Uterus (tissue), 2 donors: ENCODE measurements at regions not wholly inside any gene's neighbourhood (a gene's known extent, or its start where the extent isn't known, plus 50 kb on each side); places are given as distances from the start of the nearest gene placed in this dataset.

Source experiments
- POLR2A ChIP-seq, 2 donors: fragments of 450-650 bp; IDR thresholded peaks; one replicate each; pipeline ENCODE4 v1.6.1; 2016; ENCODE audit warnings: antibody characterized with exemption in 2 of 2, mild to moderate bottlenecking in 1 of 2, moderate library complexity in 1 of 2
- TF ChIP-seq, protein P1 (sequence below), 4 experiments: fragments of 200-600 bp in 2 of 4; fragments of 450-650 bp in 2 of 4; sonication (generic) in 2 of 4; IDR thresholded peaks; one replicate each; pipeline ENCODE4 v1.5.1; 2016 to 2019; ENCODE audit warnings: antibody characterized with exemption in 4 of 4, mild to moderate bottlenecking in 2 of 4, moderate library complexity in 1 of 4

DNA sequence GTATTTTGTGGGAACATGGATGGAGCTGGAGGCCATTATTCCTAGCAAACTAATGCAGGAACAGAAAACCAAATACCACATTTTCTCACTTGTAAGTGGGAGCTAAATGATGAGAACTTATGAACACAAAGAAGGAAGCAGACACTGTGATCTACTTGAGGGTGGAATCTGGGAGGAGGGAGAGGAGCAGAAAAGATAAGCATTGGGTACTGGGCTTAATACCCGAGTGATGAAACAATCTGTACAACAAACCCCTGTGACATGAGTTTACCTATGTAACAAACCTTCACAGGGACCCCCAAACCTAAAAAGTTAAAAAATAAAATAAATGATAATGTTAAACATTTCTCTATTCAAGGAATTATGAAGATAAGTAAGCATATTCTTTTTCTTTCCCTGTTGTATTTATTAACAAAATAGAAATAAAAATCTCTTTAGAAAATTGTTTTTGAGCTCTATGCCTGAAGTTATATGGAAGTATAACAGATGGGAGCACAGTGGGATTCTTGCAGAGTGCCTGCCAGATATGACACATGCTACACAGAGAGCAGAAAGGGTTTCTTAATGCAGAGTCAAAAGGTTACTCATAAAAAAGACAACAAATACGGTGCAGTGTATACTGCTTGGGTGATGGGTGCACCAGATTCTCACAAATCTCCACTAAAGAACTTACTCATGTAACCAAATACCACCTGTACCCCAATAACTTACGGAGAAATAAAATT is 52.0 kb upstream of the SYNE2 start:
- TF ChIP-seq, protein P1, sequence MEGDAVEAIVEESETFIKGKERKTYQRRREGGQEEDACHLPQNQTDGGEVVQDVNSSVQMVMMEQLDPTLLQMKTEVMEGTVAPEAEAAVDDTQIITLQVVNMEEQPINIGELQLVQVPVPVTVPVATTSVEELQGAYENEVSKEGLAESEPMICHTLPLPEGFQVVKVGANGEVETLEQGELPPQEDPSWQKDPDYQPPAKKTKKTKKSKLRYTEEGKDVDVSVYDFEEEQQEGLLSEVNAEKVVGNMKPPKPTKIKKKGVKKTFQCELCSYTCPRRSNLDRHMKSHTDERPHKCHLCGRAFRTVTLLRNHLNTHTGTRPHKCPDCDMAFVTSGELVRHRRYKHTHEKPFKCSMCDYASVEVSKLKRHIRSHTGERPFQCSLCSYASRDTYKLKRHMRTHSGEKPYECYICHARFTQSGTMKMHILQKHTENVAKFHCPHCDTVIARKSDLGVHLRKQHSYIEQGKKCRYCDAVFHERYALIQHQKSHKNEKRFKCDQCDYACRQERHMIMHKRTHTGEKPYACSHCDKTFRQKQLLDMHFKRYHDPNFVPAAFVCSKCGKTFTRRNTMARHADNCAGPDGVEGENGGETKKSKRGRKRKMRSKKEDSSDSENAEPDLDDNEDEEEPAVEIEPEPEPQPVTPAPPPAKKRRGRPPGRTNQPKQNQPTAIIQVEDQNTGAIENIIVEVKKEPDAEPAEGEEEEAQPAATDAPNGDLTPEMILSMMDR (IDR thresholded peaks at IDR 0.05), result no peak
- TF ChIP-seq POLR2A (IDR thresholded peaks at IDR 0.05), result no peak
